HepG2 (cell line): ENCODE measurements at regions not wholly inside any gene's neighbourhood (a gene's known extent, or its start where the extent isn't known, plus 50 kb on each side); places are given as distances from the start of the nearest gene placed in this dataset.
"Not testable (repeated sequence)": the region's sequence is repeated elsewhere in the genome, so short reads cannot be mapped to it uniquely, and the experiment has no call there.

Source experiments
- ATAC-seq: fragments of 200-7000 bp; cut with Tn5 transposase; 3 replicates; pipeline ENCODE4 v1.9.1; 2020; ENCODE audit warnings: mild to moderate bottlenecking, moderate library complexity
- BruUV-seq: library from RNA; stranded (reverse); fragments of 400-500 nt; replicated peaks from 2 replicates; lab custom pipeline; 2021; lab: Mats Ljungman, UMichigan
- CTCF ChIA-PET: fragments of 300-600 bp; formaldehyde crosslinking; extraction: SDS; loops from one replicate; lab custom pipeline; 2021; ENCODE audit warnings: low total read pairs, inconsistent platforms, low intra/inter-chr PET ratio; lab: Yijun Ruan, JAX
- POLR2A ChIA-PET: fragments of 350-600 bp; sonication (Branson Sonifier 250); formaldehyde crosslinking; loops from one replicate; lab custom pipeline; 2020; ENCODE audit warnings: antibody characterized with exemption, inconsistent platforms; lab: Yijun Ruan, JAX
- DNase-seq: peaks from one replicate; pipeline ENCODE4 v3.0.0-alpha.2; 2015; ENCODE audit warnings: low spot score
- FAIRE-seq: peaks from 3 replicates; lab custom pipeline; 2011; peaks lifted over from hg19 to GRCh38; lab: Jason Lieb, UNC
- H2AFZ ChIP-seq: one replicate; pipeline ENCODE4 v1.6.1; 2011; ENCODE audit warnings: low read length, inconsistent platforms
- H3K27ac ChIP-seq: fragments of 300-600 bp; 3 replicates; pipeline ENCODE4 v1.8.0; 2011; ENCODE audit warnings: mixed run types, mild to moderate bottlenecking, mixed read lengths, low read length, inconsistent platforms; ENCODE audit not compliant: insufficient read depth; ENCODE audit errors: extremely low read length
- H3K27me3 ChIP-seq, 2 experiments: fragments of 200-600 bp in 1 of 2; 2 replicates in 1 of 2; 3 replicates in 1 of 2; pipeline versions ENCODE4 v1.6.0 to v1.8.0; 2011; ENCODE audit warnings: low read length in 2 of 2, mild to moderate bottlenecking in 2 of 2, moderate library complexity in 2 of 2, inconsistent platforms in 1 of 2; ENCODE audit not compliant: insufficient read depth in 2 of 2, control insufficient read depth in 1 of 2
- H3K36me3 ChIP-seq, 2 experiments: fragments of 200-600 bp in 1 of 2; replicated peaks in 1 of 2; 2 replicates in 1 of 2; 3 replicates in 1 of 2; pipeline versions ENCODE4 v1.5.1 to v1.8.0; 2011; ENCODE audit warnings: low read length in 2 of 2, inconsistent platforms in 1 of 2; ENCODE audit not compliant: insufficient read depth in 2 of 2, control insufficient read depth in 1 of 2
- H3K4me1 ChIP-seq: 2 replicates; pipeline ENCODE4 v1.5.1; 2012; ENCODE audit warnings: low read length, inconsistent platforms; ENCODE audit not compliant: insufficient read depth
- H3K4me2 ChIP-seq: 2 replicates; pipeline ENCODE4 v1.6.0; 2011; ENCODE audit warnings: low read depth, low read length, inconsistent platforms
- H3K4me3 ChIP-seq, 3 experiments: fragments of 200-600 bp in 1 of 3; sonication (generic), shearing (Covaris generic) in 1 of 3; replicated peaks in 1 of 3; 2 replicates each; pipeline ENCODE4 v1.5.1; 2011 to 2016; ENCODE audit warnings: low read length in 3 of 3, inconsistent platforms in 2 of 3, low read depth in 2 of 3, mild to moderate bottlenecking in 2 of 3, control low read depth in 1 of 3, mixed read lengths in 1 of 3; ENCODE audit not compliant: insufficient read depth in 1 of 3
- H3K79me2 ChIP-seq: one replicate; pipeline ENCODE4 v1.6.1; 2011; ENCODE audit warnings: low read length, inconsistent platforms; ENCODE audit not compliant: insufficient read depth
- H3K9ac ChIP-seq: 2 replicates; pipeline ENCODE4 v1.6.0; 2011; ENCODE audit warnings: mild to moderate bottlenecking, low read depth, low read length, inconsistent platforms; ENCODE audit not compliant: insufficient read depth
- H3K9me3 ChIP-seq: 2 replicates; pipeline ENCODE4 v1.5.1; 2012; ENCODE audit warnings: mild to moderate bottlenecking, low read length
- H4K20me1 ChIP-seq: 2 replicates; pipeline ENCODE4 v1.6.0; 2011; ENCODE audit warnings: inconsistent platforms, mild to moderate bottlenecking, low read length, moderate library complexity; ENCODE audit not compliant: insufficient read depth
- ETV6 ChIP-seq: sonication (generic); formaldehyde crosslinking; conservative IDR thresholded peaks from 2 replicates; pipeline ENCODE4 v1.4.0; 2020; ENCODE audit warnings: missing genetic modification reagents
- RELA ChIP-seq: sonication (generic); formaldehyde crosslinking; IDR thresholded peaks from 2 replicates; pipeline ENCODE4 v1.4.0; 2020; ENCODE audit warnings: missing genetic modification reagents
- SMC3 ChIP-seq: IDR thresholded peaks from 2 replicates; pipeline ENCODE4 v1.6.1; 2011; ENCODE audit warnings: low read length, improper control_type of control experiment
- ZNF749 ChIP-seq: sonication (generic); formaldehyde crosslinking; IDR thresholded peaks from 2 replicates; pipeline ENCODE4 v1.8.0; 2022; ENCODE audit warnings: mild to moderate bottlenecking, missing genetic modification reagents, moderate library complexity, borderline replicate concordance
- WGBS: methylation state at CpG from one replicate; pipeline ENCODE4 v1.1.6; 2017; ENCODE audit warnings: low lambda C conversion rate; 5-methylcytosine and 5-hydroxymethylcytosine counted together
- in situ Hi-C: cut with HindIII; loops from 2 replicates; pipeline ENCODE4 v1.10.0; 2017; ENCODE audit warnings: low pct_unique_long_range_greater_than_20kb; ENCODE audit not compliant: extremely low pct_ligation_motif_present
- intact Hi-C: fragments of 100-400 bp; cut with micrococcal nuclease; formaldehyde crosslinking; loops from one replicate; pipeline ENCODE4 v1.10.0; 2022; ENCODE audit not compliant: unreplicated experiment
- TF ChIP-seq, protein P1 (sequence below): sonication (generic); formaldehyde crosslinking; IDR thresholded peaks from 2 replicates; pipeline ENCODE4 v1.9.0; 2022; ENCODE audit warnings: missing genetic modification reagents, mild to moderate bottlenecking, borderline replicate concordance
- TF ChIP-seq, protein P2 (sequence below): sonication (generic); formaldehyde crosslinking; IDR thresholded peaks from 2 replicates; pipeline ENCODE4 v1.5.0; 2020; ENCODE audit warnings: mild to moderate bottlenecking, missing genetic modification reagents, moderate library complexity
- TF ChIP-seq, protein P3 (sequence below): sonication (generic); formaldehyde crosslinking; conservative IDR thresholded peaks from 2 replicates; pipeline ENCODE4 v1.8.0; 2022; ENCODE audit warnings: mild to moderate bottlenecking, moderate library complexity, missing genetic modification reagents

DNA sequence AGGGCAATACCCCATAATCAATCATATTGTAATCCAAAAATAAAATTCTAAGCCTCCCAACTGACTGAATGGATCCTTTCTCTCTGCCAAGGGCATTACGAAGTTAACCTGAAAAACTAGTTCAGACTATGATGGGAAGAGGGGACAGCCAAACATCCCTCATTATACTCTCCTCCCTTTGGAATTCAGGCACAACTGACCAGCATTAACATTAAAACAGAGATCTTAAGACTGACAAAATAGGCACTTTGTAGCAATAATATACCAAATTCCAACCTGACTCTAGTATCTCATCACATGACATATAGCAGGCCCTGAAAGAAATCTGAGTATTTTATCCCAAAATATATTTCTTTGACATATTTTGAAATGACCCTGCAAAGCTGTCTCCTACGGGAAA, 55.0 kb upstream of the SPP1 start (continued):
- TF ChIP-seq, protein P1, sequence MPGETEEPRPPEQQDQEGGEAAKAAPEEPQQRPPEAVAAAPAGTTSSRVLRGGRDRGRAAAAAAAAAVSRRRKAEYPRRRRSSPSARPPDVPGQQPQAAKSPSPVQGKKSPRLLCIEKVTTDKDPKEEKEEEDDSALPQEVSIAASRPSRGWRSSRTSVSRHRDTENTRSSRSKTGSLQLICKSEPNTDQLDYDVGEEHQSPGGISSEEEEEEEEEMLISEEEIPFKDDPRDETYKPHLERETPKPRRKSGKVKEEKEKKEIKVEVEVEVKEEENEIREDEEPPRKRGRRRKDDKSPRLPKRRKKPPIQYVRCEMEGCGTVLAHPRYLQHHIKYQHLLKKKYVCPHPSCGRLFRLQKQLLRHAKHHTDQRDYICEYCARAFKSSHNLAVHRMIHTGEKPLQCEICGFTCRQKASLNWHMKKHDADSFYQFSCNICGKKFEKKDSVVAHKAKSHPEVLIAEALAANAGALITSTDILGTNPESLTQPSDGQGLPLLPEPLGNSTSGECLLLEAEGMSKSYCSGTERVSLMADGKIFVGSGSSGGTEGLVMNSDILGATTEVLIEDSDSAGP (CRISPR knock-in tag) = no peak
- TF ChIP-seq RELA (CRISPR knock-in tag) (no peak), ETV6 (CRISPR knock-in tag) (no peak), SMC3 (no peak), ZNF749 (CRISPR knock-in tag) (no peak)
- TF ChIP-seq, protein P2, sequence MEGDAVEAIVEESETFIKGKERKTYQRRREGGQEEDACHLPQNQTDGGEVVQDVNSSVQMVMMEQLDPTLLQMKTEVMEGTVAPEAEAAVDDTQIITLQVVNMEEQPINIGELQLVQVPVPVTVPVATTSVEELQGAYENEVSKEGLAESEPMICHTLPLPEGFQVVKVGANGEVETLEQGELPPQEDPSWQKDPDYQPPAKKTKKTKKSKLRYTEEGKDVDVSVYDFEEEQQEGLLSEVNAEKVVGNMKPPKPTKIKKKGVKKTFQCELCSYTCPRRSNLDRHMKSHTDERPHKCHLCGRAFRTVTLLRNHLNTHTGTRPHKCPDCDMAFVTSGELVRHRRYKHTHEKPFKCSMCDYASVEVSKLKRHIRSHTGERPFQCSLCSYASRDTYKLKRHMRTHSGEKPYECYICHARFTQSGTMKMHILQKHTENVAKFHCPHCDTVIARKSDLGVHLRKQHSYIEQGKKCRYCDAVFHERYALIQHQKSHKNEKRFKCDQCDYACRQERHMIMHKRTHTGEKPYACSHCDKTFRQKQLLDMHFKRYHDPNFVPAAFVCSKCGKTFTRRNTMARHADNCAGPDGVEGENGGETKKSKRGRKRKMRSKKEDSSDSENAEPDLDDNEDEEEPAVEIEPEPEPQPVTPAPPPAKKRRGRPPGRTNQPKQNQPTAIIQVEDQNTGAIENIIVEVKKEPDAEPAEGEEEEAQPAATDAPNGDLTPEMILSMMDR (CRISPR knock-in tag) = no peak
- TF ChIP-seq, protein P3, sequence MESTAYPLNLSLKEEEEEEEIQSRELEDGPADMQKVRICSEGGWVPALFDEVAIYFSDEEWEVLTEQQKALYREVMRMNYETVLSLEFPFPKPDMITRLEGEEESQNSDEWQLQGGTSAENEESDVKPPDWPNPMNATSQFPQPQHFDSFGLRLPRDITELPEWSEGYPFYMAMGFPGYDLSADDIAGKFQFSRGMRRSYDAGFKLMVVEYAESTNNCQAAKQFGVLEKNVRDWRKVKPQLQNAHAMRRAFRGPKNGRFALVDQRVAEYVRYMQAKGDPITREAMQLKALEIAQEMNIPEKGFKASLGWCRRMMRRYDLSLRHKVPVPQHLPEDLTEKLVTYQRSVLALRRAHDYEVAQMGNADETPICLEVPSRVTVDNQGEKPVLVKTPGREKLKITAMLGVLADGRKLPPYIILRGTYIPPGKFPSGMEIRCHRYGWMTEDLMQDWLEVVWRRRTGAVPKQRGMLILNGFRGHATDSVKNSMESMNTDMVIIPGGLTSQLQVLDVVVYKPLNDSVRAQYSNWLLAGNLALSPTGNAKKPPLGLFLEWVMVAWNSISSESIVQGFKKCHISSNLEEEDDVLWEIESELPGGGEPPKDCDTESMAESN = no peak

DNA sequence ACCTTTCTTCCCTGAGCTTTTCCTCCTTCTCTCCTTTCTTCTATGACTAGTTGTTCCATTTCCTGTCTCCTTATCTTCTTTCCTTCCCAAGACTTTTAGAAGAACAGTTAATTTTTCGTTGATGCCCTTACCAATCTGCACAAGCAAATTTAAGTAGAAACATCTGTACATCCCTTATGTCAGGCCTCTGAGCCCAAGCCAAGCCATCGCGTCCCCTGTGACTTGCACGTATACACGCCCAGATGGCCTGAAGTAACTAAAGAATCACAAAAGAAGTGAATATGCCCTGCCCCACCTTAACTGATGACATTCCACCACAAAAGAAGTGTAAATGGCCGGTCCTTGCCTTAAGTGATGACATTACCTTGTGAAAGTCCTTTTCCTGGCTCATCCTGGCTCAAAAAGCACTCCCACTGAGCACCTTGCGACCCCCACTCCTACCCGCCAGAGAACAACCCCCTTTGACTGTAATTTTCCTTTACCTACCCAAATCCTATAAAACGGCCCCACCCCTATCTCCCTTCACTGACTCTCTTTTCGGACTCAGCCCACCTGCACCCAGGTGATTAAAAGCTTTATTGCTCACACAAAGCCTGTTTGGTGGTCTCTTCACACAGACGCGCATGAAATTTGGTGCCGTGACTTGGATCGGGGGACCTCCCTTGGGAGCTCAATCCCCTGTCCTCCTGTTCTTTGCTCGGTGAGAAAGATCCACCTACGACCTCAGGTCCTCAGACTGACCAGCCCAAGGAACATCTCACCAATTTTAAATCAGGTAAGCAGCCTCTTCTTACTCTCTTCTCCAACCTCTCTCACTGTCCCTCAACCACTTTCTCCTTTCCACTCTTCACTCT, 53.7 kb upstream of the SPP1 start:
- H4K20me1 ChIP-seq, H3K36me3 ChIP-seq, FAIRE-seq, H3K27ac ChIP-seq, H3K9ac ChIP-seq, H3K4me3 ChIP-seq, CTCF ChIA-PET, H3K79me2 ChIP-seq, H3K9me3 ChIP-seq, H2AFZ ChIP-seq, intact Hi-C loops, ATAC-seq, in situ Hi-C loops, DNase-seq, H3K4me2 ChIP-seq, H3K27me3 ChIP-seq, POLR2A ChIA-PET, BruUV-seq: not testable (repeated sequence)
- WGBS = 87% methylated on average over 16 of the region's 16 CpGs
- H3K4me1 ChIP-seq = peaks cover 12% of the 10 kb centered on the region

DNA sequence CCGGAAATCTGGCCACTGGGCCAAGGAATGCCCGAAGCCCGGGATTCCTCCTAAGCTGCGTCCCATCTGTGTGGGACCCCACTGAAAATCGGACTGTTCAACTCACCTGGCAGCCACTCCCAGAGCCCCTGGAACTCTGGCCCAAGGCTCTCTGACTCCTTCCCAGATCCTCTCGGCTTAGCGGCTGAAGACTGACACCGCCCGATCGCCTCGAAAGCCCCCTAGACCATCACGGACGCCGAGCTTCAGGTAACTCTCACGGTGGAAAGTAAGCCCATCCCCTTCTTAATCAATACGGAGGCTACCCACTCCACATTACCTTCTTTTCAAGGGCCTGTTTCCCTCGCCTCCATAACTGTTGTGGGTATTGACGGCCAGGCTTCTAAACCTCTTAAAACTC, 51.4 kb upstream of the SPP1 start:
- in situ Hi-C loops, DNase-seq, FAIRE-seq: not testable (repeated sequence)

More for the DNA sequence above, 51.4 kb upstream of the SPP1 start:
- H4K20me1 ChIP-seq, H3K4me2 ChIP-seq, H3K9me3 ChIP-seq, H3K27ac ChIP-seq, CTCF ChIA-PET, H3K79me2 ChIP-seq, H3K27me3 ChIP-seq, POLR2A ChIA-PET, H2AFZ ChIP-seq, H3K36me3 ChIP-seq, H3K4me3 ChIP-seq, BruUV-seq, H3K4me1 ChIP-seq, ATAC-seq, H3K9ac ChIP-seq, intact Hi-C loops: not testable (repeated sequence)
- WGBS = 96% methylated on average over 9 of the region's 18 CpGs
